SU-DHL-6 (cell line): ENCODE measurements at regions not wholly inside any gene's neighbourhood (a gene's known extent, or its start where the extent isn't known, plus 50 kb on each side); places are given as distances from the start of the nearest gene placed in this dataset.

Source experiments
- CTCF ChIP-seq: fragments of 200-600 bp; sonication (generic); IDR thresholded peaks from one replicate; pipeline ENCODE4 v1.5.1; 2017; ENCODE audit warnings: antibody characterized with exemption, mild to moderate bottlenecking, low read length, moderate library complexity; ENCODE audit not compliant: insufficient read depth, poor library complexity, severe bottlenecking
- EZH2phosphoT487 ChIP-seq: fragments of 200-600 bp; sonication (generic), shearing (Covaris generic); conservative IDR thresholded peaks from 2 replicates; pipeline ENCODE4 v1.6.1; 2018; ENCODE audit warnings: mild to moderate bottlenecking, antibody characterized with exemption, low read length, moderate library complexity, mixed read lengths

GRCh38 chr1:9442986-9443385, 96.3 kb upstream of the SLC25A33 start:
- no peak for TF ChIP-seq CTCF
- no peak for TF ChIP-seq EZH2phosphoT487
